DMS79 treated with DMSO at 0.1 percent for 48 hours (cell line): ENCODE measurements at regions not wholly inside any gene's neighbourhood (a gene's known extent, or its start where the extent isn't known, plus 50 kb on each side); places are given as distances from the start of the nearest gene placed in this dataset.
A peak's percentile ranks its signal among the peaks of the same experiment; 100 is the strongest.
"Not testable (repeated sequence)": the region's sequence is repeated elsewhere in the genome, so short reads cannot be mapped to it uniquely, and the experiment has no call there.

Experiments used
- DNase-seq: peaks from one replicate; lab custom pipeline; 2025; lab: John Stamatoyannopoulos, UW

DNA sequence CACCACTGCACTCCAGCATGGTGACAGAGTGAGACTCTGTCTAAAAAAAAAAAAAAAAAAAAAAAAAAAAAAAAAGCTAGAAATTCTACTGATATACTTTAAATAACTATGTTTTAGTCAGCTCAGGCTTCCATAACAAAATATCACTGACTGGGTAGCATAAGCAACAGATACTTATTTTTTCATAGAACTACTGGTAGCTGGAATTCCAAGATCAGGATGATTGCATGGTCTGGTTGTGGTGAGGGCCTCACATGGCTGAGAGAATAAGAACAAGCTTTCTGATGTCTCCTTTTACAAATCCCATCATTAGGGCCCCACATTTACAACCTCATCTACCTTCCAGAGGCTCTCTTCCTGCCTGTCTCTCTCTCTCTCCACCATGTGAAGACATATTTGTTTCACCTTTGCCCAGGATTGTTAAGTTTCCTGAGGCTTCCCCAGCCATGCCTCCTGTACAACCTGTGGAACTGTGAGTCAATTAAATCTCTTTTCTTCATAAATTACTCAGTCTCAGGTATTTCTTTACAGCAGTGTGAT, 126.7 kb upstream of the SEMA3C start:
- no peak for DNase-seq

DNA sequence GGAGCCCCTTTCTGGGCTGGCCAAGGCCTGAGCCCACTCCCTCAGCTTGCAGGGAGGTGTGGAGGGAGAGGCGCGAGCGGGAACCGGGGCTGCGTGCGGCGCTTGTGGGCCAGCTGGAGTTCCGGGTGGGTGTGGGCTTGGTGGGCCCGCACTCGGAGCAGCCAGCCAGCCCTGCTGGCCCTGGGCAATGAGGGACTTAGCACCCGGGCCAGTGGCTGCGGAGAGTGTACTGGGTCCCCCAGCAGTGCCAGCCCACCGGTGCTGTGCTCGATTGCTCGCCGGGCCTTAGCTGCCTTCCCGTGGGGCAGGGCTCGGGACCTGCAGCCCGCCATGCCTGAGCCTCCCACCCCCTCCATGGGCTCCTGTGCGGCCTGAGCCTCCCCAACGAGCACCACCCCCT, 123.8 kb upstream of the SEMA3C start:
- not testable (repeated sequence) for DNase-seq

DNA sequence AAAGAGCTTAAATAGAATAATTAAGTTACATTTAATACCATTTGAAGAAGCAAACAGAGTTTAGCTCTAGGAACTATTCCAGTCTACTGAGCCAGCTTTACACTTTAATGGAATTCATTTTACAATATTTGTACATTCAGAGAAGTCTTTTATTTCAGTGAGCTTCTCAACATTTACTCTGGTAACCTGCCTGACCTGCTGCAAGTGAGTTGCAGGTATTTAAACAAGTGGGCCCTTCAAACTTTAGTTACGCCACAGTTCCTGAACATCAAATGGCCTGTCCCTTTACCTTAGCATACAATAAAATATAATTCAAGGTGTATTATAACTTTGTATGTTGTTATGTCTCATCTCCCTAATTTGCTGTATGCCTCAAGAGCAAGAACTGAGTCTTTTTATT, 121.6 kb upstream of the SEMA3C start:
- DNase-seq, result no peak

DNA sequence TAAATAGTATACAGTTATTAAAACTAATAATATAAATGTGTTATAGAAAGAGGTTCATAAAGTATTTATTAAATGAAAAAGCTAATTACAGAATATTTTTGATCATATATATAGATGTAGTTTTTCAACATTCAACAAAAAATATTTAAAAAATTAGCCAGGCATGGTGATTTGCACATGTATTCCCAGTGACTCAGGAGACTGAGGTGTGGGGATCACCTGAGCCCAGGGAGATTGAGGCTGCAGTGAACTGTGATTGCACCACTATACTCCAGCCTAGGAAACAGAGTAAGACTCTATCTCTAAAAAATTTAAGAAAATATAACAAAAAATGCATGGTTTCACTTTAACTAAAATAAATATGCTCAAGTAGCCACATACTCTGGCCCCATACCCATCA, 118.0 kb upstream of the SEMA3C start:
- no peak for DNase-seq

DNA sequence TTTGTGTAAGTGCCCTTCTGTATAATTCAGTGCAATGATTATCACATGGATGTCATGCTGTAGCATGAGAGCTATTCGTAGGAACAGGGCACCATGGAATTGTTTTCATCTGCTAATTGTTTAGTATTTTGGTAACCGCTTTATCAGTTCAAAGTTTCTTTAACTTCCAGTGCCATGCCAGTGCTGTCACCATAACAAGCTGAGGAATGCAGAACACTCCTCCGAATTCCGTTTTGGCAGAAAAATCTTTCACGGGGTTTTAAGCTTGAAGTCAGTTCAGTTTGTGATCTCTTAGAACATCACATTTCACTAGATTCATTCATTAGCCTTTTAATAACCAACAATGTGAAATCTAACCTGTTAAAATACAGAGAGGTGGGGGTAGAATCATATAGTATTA, 117.2 kb upstream of the SEMA3C start:
- DNase-seq, result no peak

DNA sequence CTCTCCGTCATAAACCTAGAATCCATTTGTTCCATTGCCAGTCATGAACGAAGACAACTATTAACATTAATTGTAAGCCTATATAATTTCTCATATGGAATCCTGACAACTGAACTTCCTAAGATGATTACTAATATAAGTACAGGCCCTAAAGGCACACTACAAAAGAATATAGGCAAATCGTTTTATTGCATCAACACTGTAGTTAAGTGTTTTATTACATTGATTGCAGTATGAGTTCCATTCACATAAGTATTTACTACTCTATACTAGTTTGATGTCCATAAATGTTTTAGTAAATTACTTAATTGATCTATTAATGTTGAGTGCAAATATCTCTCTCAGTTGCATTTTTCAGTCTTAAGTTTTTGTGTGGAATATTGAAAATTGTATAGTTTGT, 113.1 kb upstream of the SEMA3C start:
- DNase-seq, result no peak

DNA sequence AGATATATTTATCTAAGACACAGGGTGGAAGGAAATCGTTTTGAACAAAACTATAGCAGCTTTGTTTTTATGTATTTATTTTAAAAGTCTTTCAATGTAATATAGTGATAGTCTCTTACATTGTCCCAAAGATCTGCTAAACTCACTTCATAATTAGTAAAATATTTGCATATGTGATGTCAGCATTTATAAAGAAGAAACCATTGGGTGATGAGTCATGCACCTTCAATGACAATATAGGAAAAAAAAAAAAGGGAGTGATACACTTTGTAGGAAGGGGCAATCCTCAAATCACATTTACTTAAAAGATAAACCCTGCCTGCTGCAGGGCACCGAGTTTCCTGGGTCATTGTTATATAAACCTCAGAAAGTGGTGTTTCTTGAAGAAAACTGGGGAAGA, 112.4 kb upstream of the SEMA3C start:
- no peak for DNase-seq

DNA sequence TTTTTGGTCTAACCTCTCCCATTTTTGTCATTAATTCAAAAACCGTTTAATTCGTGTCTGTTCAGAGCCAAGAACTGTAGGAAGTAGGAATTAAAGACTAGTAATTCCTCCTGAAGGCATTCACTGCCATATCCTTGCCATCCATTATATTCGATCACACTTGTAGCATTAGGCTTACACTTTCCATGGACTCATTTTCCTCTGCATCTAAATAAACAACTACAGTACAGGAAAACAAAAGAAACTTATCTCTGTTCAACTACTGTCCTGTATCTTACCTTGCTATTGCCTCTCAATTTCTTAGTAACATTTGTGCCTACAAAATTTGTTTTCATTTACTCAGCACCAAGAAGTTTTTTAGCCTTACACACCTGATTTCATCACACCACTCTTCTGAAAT, 111.6 kb upstream of the SEMA3C start:
- no peak for DNase-seq

DNA sequence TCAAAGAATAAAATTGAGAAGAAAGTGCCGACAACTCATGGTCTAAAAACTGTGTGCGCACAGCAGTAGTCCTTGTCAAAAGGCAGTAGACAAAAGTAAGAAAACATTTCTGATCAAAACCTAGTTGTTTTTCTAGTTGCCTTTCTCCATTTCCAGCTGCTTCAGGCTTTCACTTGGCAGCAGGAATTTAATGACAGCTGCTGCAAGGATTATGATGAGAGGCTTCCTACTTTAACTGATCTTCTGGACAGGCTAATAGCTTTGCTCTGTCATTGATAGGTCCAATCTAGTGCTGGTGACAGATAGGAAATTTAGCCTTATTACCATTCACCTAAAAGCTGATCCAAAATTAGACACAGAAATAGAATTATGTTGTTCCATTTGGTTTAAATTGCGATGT, 110.7 kb upstream of the SEMA3C start:
- DNase-seq, result peak; percentile 18

DNA sequence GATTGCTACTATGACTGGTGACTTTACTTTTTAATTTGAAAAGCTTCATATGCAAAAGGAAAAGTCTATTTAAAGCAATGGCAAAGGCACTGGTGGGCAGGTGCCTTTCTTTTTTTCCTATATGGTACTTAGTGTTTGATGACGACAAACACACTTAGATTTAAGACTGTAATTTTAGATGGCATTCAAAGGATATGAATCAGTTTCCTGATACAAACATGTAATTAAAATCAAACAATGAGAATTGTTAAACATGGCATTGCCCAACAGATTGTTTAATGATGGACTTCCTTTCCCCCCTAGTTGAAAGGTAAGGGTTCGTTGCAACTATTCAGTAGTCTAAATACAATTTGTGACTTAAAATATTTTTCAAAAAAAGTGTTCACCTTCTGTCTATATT, 106.5 kb upstream of the SEMA3C start:
- no peak for DNase-seq

DNA sequence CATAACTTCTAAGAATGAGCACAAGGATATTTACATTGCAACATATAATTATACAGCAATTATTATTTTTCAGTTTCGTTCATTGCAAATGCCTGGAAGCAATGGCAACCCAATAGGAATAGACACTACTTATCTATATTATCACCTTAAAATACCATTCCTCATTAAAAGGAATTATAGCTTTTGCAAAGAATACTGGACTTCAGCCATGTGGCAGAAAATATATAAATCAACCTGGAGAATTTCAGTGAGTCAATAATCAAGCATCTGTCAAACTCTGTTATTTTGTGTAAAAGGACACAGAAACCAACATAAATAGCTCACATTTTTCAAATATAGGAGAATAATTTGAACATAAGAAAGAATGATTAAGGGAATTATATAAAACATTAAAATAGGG, 96.1 kb upstream of the SEMA3C start:
- DNase-seq, result no peak

DNA sequence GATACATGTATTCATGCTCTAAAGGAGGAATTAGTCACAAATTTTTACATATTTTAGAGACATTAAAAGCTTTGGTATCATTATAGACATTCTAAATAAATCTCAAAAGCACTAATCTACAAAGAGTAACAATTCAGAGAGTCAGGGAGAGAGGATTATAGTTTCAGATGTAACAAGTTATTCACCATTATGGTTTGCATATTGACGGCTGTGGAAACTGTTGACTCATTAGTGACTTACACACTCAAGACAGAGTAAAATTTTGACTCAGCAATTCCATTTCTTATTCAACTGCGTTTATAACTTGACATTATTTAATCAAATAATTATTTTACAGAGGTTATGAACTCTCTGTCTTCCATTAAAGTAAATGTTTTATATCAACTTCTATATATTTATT, 95.4 kb upstream of the SEMA3C start:
- DNase-seq, result no peak

DNA sequence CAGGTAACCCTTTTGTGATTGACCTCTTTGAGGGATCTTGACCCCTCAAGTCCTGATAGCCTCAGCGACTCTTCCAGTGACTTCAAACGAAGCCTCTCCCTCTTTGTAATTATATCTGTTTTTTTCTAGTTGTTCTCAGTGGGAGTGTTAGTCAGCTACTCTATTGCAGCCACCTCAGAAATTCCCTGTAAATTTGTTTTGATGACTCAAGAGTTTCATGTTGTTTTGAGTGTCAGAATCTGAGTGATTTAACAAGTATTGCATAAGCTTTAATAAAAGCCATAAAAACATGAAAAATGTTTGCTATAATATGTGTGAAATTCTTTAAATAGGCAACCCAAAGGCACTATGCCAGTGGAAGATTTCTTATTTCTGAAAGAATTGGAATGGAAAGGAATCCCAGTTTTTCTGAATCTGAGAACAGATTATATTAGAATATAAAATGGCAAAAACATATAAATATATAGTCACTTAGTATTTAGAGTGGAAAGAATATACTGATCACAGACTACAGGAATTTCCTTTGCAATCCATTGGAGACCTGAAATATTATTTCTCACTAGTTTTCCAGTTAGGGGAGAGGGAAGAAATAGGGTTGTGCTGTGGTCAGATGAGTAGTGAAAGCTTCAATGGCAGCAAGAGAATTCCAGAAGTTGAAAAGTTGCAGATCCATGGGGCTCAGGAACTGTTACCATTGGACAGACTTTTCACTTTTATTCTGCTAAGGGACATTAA, 94.4 kb upstream of the SEMA3C start:
- no peak for DNase-seq

DNA sequence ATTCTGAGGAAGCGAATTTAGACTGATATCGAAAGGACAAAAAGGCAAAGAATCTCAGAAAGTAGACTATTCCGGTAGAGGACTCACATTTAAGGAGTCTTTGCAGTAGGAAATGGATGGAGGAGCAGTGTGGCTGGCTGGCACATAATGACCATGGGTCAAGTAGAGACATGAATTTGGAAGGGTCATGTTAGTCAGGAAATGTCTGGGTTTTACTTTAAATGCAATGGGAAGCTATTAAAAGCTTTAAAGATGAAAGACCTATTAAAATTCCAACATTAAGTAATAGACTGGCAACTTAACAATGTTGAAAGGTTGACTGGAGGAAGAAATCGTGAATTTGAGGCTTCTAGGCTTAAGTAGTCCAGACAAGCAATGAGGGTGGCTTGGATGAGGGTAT, 90.0 kb upstream of the SEMA3C start:
- no peak for DNase-seq

DNA sequence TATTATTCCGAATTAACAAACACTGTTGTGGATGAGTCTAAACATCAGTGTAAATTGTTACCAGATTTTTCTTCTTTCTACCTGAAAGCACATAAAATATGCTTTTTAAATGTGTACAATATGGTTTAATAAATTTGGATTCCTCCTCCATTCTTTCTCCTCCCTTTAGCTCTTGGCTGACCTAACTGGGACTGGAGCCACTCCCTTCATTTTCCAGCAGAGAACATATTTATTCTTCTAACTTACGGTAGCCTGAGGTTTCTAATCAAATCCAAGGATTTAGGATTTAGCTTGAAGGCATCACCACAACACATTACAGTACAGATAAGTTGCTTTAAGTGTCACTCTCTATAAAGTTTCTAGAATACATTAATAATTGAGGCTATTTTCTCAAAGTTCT, 88.2 kb upstream of the SEMA3C start:
- DNase-seq, result no peak

DNA sequence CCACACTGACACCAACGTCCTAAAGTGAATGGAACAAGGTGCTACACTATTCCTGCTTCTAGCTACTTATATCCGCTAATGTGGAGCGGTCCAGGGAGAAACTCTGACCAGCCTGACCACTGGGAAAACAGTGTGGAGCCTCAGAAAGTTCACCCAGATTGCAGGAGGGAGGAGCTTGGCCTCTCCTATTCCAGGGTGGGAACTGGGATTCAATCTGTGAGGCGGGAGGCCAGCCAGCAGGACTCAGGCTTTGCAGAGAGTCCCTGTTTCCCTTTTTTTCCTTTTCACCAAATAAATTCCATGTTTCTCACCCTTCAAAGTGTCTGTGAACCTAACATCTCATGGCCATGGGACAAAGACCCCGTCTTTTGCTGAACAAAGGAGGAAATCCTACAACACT, 86.4 kb upstream of the SEMA3C start:
- DNase-seq, result no peak

DNA sequence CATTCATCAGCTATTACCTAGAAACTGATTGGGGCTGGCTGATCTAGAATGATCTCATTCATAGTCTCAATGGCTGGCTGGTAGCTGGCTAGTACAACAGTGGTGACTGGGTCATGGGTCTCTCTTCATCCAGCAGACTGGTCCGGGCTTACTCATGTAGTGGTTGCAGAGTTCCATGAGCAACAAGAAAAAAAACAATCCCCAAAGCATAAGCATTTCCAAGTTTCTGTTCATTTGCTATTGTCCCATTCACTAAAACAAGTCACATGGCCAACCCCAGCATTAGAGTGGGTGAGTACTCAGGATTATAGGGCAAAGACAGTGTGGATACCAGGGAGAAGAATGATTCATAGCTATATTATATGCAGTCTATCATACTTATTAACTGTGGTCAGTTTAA, 85.2 kb upstream of the SEMA3C start:
- DNase-seq, result no peak

DNA sequence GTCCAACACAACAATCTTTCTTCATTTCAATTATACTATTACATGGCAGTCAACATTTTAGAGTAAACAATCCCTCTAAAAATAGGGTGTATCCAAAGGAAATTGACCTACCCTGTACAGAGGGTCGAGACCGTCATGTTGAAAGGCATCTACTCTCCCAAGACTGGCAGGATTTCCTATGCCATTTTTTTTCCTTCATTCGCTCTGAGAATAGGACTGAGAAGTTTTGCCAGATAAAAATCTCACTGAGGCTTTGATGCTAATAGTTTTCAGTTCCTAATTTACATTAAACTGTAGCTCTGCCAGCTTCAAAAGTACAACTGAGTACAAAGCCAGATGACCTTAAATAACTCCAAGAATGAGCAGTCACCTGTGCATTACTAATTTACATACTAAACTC, 84.5 kb upstream of the SEMA3C start:
- no peak for DNase-seq

DNA sequence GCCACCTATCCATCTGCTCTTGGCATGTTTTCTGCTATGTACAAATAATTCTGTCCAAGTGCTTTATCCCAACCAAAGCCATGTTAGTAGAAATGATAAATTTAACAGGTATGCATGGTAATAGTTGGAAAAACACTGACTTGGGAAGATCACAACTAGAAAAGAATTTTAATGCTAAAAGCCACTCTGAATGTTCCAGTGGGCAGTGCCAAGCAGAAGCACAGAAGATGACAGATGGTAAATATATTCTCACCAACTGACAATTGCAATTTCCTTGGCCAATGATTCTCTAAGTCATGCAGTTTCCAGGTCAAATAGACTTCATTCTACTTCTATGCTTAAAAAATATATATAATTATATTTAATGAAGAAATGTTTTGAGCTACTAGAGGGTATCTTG, 83.6 kb upstream of the SEMA3C start:
- DNase-seq, result no peak

DNA sequence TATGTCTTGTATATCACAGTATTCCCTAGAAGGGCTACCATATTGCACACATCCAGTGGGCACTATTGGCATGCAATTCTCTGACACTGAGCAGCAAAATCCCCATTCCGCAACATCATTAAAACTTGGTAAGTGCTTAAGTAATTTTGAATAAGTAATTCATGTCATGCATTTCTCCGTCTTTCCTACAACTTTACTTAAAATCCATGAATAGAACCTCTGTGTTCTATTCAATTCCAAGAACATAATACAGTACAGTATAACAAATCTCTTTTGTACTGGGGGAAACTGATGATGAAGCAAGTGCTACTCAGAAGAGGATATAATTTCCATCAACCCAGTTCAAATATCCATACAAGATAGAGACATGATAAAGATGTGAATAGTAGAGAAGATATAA, 80.9 kb upstream of the SEMA3C start:
- DNase-seq, result no peak

DNA sequence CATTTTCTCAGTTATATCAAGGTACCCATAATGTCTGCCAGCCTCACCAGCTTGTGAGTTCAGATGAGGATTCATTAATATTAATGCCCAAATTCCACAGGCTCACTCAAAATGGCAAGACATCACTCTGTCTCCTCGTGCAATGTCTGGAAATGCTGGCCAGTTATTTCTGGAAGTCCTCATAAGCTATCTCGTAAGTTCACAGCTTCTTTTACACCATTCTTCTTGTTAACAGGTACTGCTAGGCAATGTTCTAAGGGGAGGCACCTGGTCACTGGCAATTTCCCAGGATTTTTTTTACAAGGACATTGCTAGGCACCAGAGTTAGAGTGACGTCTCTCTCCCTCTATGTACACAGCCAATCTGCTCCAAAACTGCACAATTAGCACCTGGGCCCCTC, 80.2 kb upstream of the SEMA3C start:
- DNase-seq, result no peak

DNA sequence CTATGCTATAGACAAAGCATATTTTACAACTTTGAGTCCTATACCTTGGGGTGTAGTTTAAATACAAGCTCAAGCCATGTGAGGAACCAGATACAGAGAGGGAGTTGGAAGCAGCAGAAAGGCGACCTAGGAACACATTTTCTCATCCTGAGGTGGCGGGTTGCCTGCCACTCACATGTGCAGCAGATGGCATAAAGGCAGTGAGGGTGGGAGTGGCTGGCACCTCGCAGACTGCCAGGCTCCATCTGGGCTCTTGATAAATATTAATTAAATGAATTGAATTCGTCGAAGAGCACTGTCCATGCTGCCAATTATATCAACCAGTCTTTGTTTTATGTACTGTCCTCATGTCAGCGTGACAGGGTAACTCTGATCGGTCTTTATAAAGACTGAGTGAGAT, 79.0 kb upstream of the SEMA3C start:
- no peak for DNase-seq

DNA sequence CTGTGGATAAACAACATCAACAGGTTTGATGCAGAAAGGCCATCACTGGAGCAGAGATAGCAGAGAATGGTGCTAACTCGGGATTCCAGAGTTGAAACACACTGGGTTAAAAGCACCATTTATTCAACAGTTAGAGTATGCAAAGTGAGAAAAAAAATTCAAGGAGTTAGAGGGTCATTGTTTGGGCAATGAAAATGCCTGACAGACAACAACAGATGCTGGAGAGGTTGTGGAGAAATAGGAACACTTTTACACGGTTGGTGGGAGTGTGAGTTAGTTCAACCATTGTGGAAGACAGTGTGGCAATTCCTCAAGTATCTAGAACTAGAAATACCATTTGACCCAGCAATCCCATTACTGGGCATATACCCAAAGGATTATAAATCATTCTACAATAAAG, 77.4 kb upstream of the SEMA3C start:
- DNase-seq, result not testable (repeated sequence)

DNA sequence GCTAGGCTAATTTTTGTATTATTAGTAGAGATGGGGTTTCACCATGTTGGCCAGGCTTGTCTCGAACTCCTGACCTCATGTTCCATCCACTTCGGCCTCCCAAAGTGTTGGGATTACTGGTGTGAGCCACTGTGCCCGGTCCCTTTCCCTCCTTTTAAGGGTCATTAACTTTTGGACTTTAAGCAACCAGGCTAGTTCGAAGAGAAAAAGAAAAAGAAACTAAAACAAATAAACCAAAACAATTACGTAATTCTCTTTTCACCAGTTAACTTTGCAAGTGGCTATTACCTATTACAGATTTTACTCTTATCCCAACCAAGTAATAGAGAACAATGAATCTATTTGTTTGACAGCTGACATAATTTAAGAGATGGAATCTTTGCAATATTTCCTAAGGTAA, 72.8 kb upstream of the SEMA3C start:
- no peak for DNase-seq
